Heart left ventricle (tissue), 13 donors: ENCODE measurements at regions not wholly inside any gene's neighbourhood (a gene's known extent, or its start where the extent isn't known, plus 50 kb on each side); places are given as distances from the start of the nearest gene placed in this dataset.

Source experiments
- POLR2A ChIP-seq, 2 donors: fragments of 450-650 bp; IDR thresholded peaks; one replicate each; pipeline ENCODE4 v1.6.1; 2017; ENCODE audit warnings: antibody characterized with exemption in 2 of 2, mild to moderate bottlenecking in 2 of 2, moderate library complexity in 2 of 2
- TF ChIP-seq, protein P1 (sequence below), 12 donors: fragments of 200-600 bp; sonication (generic) in 4 of 12; IDR thresholded peaks; one replicate each; pipeline versions ENCODE4 v1.5.0 to v1.8.0; 2018 to 2022; ENCODE audit warnings: antibody characterized with exemption in 12 of 12, mild to moderate bottlenecking in 5 of 12
- donor health status: ischemic (EF 13 %, LVEDD 7.1; RV severe dilation, severe dysfunction).
- donor health status: DM: no; HTN: yes; CAD: no.
- donor health status: DM: no; HTN: no; CAD: no.
- donor health status: ischemic (EF 25% LVEDD 6.9; RV normal size, moderate dysfunction).
- donor health status: ischemic (EF 25% LVEDD 5.7; RV mildly dilated, moderate dysfunction).
- donor health status: ischemic (EF 35%, LVEDD 5.7; RV mildly dilated, moderate dysfunction).
- donor health status: nonischemic (EF 11% LVEDD 7.7; RV severe dilation, severe dysfunction).
- donor health status: DM: yes; HTN: yes; CAD: no.
- donor health status: PGD.
- donor health status: ischemic (EF 29% LVEDD 5.4; RV normal size, mild dysfunction).
- donor health status: nonischemic (EF 23%, LVEDD 6.1; RV moderate dilation, normal function).

DNA sequence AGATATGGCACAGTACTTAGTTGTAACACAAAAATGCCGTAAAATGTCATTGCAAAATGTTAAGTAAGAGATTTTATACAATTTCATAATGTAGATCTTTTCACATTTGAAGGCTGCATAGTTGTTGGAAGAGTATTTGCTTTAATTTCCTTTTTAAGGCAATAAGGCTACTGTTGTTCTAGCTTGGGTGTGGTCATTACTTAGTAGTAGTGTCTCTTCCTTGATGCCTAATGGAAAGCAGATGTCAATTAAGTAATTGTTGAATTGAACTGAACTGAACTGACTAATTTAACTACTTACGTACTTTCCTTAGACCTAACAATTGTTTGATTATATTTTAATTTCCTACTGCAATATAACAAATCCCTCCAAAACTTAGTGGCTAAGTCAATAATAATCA is 181.7 kb downstream of the FLRT2 start:
- no peak for TF ChIP-seq POLR2A (IDR thresholded peaks at IDR 0.05)
- TF ChIP-seq, protein P1, sequence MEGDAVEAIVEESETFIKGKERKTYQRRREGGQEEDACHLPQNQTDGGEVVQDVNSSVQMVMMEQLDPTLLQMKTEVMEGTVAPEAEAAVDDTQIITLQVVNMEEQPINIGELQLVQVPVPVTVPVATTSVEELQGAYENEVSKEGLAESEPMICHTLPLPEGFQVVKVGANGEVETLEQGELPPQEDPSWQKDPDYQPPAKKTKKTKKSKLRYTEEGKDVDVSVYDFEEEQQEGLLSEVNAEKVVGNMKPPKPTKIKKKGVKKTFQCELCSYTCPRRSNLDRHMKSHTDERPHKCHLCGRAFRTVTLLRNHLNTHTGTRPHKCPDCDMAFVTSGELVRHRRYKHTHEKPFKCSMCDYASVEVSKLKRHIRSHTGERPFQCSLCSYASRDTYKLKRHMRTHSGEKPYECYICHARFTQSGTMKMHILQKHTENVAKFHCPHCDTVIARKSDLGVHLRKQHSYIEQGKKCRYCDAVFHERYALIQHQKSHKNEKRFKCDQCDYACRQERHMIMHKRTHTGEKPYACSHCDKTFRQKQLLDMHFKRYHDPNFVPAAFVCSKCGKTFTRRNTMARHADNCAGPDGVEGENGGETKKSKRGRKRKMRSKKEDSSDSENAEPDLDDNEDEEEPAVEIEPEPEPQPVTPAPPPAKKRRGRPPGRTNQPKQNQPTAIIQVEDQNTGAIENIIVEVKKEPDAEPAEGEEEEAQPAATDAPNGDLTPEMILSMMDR (IDR thresholded peaks at IDR 0.05) = no peak
